ENCODE measurements at regions not wholly inside any gene's neighbourhood (a gene's known extent, or its start where the extent isn't known, plus 50 kb on each side); places are given as distances from the start of the nearest gene placed in this dataset.

GRCh38 chr15:99452010-99452409 is 113.8 kb upstream of the MEF2A start:
- TF ChIP-seq CTCF (IDR thresholded peaks at IDR 0.05), result no peak
- no peak for TF ChIP-seq REST (IDR thresholded peaks at IDR 0.05; ENCODE audit: insufficient read depth in 1 of 2, low read depth in 2 of 2, low read length in 1 of 2)
- TF ChIP-seq TCF7L2 (IDR thresholded peaks at IDR 0.05; ENCODE audit: low read depth, low read length), result no peak
- TF ChIP-seq POLR2AphosphoS5 (IDR thresholded peaks at IDR 0.05; ENCODE audit: low read depth, low read length), result no peak
